ENCODE measurements at regions not wholly inside any gene's neighbourhood (a gene's known extent, or its start where the extent isn't known, plus 50 kb on each side); places are given as distances from the start of the nearest gene placed in this dataset.
A peak's percentile ranks its signal among the peaks of the same experiment; 100 is the strongest.

- Histone ChIP-seq H3K9me3 (ENCODE audit: control insufficient read depth in 4 of 4, insufficient read depth in 3 of 4, low read length in 3 of 4) (peaks cover 0 to 4% (median 2%) of the 10 kb centered on the region in 4 donors), H3K4me3 (no peak overlapping the region), H3K27ac (ENCODE audit: low read depth in 1 of 2, low read length in 1 of 2) (no peak overlapping the region), H3K27me3 (ENCODE audit: control insufficient read depth in 3 of 3, insufficient read depth in 3 of 3, low read length in 2 of 3) (no peaks in the 10 kb centered on the region), H3K36me3 (ENCODE audit: control insufficient read depth in 4 of 4, insufficient read depth in 4 of 4, low read length in 4 of 4) (no peaks in the 10 kb centered on the region), H3K9ac (ENCODE audit: insufficient read depth in 1 of 2, low read length in 2 of 2) (no peak overlapping the region), H3K4me1 (ENCODE audit: control insufficient read depth in 5 of 5, insufficient read depth in 5 of 5, low read length in 5 of 5) (no peaks in the 10 kb centered on the region)
- ATAC-seq (ENCODE audit: insufficient read depth, low FRiP score) (no peak), DNase-seq (no peak)
- no peak for TF ChIP-seq CTCF (IDR thresholded peaks at IDR 0.05; ENCODE audit: control extremely low read depth, extremely low read depth)
Measured at GRCh38 chr3:161585922-161586321, 89.3 kb downstream of the OTOL1 start.

GRCh38 chr3:161586556-161587235 is 90.1 kb downstream of the OTOL1 start:
- peaks cover 0 to 4% (median 2%) of the 10 kb centered on the region in 4 donors for H3K9me3 ChIP-seq (ENCODE audit: control insufficient read depth in 4 of 4, insufficient read depth in 3 of 4, low read length in 3 of 4)
- no peak overlapping the region for H3K27ac ChIP-seq (ENCODE audit: low read depth in 1 of 2, low read length in 1 of 2)
- no peak overlapping the region for H3K9ac ChIP-seq (ENCODE audit: insufficient read depth in 1 of 2, low read length in 2 of 2)
- no peak for TF ChIP-seq CTCF (IDR thresholded peaks at IDR 0.05; ENCODE audit: control extremely low read depth, extremely low read depth)
- no peaks in the 10 kb centered on the region for H3K4me1 ChIP-seq (ENCODE audit: control insufficient read depth in 5 of 5, insufficient read depth in 5 of 5, low read length in 5 of 5)
- no peaks in the 10 kb centered on the region for H3K27me3 ChIP-seq (ENCODE audit: control insufficient read depth in 3 of 3, insufficient read depth in 3 of 3, low read length in 2 of 3)
- no peak overlapping the region for H3K4me3 ChIP-seq
- no peak for ATAC-seq (ENCODE audit: insufficient read depth, low FRiP score)
- no peak for DNase-seq
- H3K36me3 ChIP-seq (ENCODE audit: control insufficient read depth in 4 of 4, insufficient read depth in 4 of 4, low read length in 4 of 4) = no peaks in the 10 kb centered on the region

GRCh38 chr3:161598639-161599038 is 102.0 kb downstream of the OTOL1 start:
- no peak overlapping the region for H3K9ac ChIP-seq (ENCODE audit: insufficient read depth in 1 of 2, low read length in 2 of 2)
- no peak overlapping the region for H3K27ac ChIP-seq (ENCODE audit: low read depth in 1 of 2, low read length in 1 of 2)
- H3K9me3 ChIP-seq (ENCODE audit: control insufficient read depth in 4 of 4, insufficient read depth in 3 of 4, low read length in 3 of 4) = no peaks in the 10 kb centered on the region
- H3K36me3 ChIP-seq (ENCODE audit: control insufficient read depth in 4 of 4, insufficient read depth in 4 of 4, low read length in 4 of 4) = no peaks in the 10 kb centered on the region
- 92 to 94% methylated on average over 2 of the region's 2 CpGs for WGBS, 2 donors
- DNase-seq (no peak), ATAC-seq (ENCODE audit: insufficient read depth, low FRiP score) (no peak)
- H3K4me1 ChIP-seq (ENCODE audit: control insufficient read depth in 5 of 5, insufficient read depth in 5 of 5, low read length in 5 of 5) = no peaks in the 10 kb centered on the region
- no peak overlapping the region for H3K4me3 ChIP-seq
- no peak for TF ChIP-seq CTCF (IDR thresholded peaks at IDR 0.05; ENCODE audit: control extremely low read depth, extremely low read depth)
- H3K27me3 ChIP-seq (ENCODE audit: control insufficient read depth in 3 of 3, insufficient read depth in 3 of 3, low read length in 2 of 3) = no peaks in the 10 kb centered on the region

GRCh38 chr3:161599697-161600096 is 103.1 kb downstream of the OTOL1 start:
- no peaks in the 10 kb centered on the region for H3K4me1 ChIP-seq (ENCODE audit: control insufficient read depth in 5 of 5, insufficient read depth in 5 of 5, low read length in 5 of 5)
- no peak overlapping the region for H3K27ac ChIP-seq (ENCODE audit: low read depth in 1 of 2, low read length in 1 of 2)
- DNase-seq (peak in 1 of 3 donors; percentile 5), ATAC-seq (ENCODE audit: insufficient read depth, low FRiP score) (no peak)
- no peaks in the 10 kb centered on the region for H3K9me3 ChIP-seq (ENCODE audit: control insufficient read depth in 4 of 4, insufficient read depth in 3 of 4, low read length in 3 of 4)
- no peaks in the 10 kb centered on the region for H3K36me3 ChIP-seq (ENCODE audit: control insufficient read depth in 4 of 4, insufficient read depth in 4 of 4, low read length in 4 of 4)
- H3K27me3 ChIP-seq (ENCODE audit: control insufficient read depth in 3 of 3, insufficient read depth in 3 of 3, low read length in 2 of 3) = no peaks in the 10 kb centered on the region
- no peak overlapping the region for H3K4me3 ChIP-seq
- no peak for TF ChIP-seq CTCF (IDR thresholded peaks at IDR 0.05; ENCODE audit: control extremely low read depth, extremely low read depth)
- no peak overlapping the region for H3K9ac ChIP-seq (ENCODE audit: insufficient read depth in 1 of 2, low read length in 2 of 2)
- 36 to 53% methylated on average over 1 of the region's 1 CpG for WGBS, 2 donors
